ENCODE measurements at regions not wholly inside any gene's neighbourhood (a gene's known extent, or its start where the extent isn't known, plus 50 kb on each side); places are given as distances from the start of the nearest gene placed in this dataset.

DNA sequence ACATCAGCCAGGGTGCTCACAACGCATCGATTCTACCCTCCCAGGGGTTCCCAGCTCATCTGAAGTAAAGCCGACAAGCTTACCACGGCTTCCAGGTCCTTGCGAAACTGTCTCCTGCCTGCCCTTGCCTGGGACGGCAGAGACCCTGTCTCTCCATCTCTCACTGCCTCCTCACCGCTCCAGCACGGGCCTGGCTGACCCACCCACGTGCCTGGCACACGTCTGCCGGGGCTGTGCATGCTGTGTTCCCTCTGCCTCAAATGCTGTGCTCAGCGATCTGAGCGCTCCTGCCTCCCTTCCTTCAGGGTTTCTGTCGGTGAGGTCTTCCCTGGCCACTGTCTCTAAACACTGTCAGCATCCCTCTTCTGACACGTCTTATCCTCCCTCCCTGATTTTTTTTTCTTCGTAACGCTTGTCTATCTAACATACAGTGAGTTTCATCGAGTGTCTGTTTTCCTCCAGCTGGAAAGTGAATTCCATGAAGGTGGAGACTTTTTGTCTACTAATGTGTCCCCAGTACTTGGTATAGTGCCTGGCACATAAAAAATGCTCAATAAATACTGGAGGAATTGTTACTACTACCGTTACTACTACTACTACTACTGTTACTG, 208.4 kb downstream of the IRF8 start:
- Mint-ChIP-seq H3K9me3 (ENCODE audit: unreplicated experiment) (no peaks in the 10 kb centered on the region), H3K4me3 (ENCODE audit: unreplicated experiment) (no peak overlapping the region), H3K27me3 (ENCODE audit: unreplicated experiment) (peaks cover 3% of the 10 kb centered on the region), H3K36me3 (ENCODE audit: unreplicated experiment) (no peaks in the 10 kb centered on the region), H3K4me1 (ENCODE audit: unreplicated experiment) (no peaks in the 10 kb centered on the region), H3K27ac (ENCODE audit: unreplicated experiment) (no peak overlapping the region)
- DNase-seq (ENCODE audit: extremely low spot score, unreplicated experiment) = no peak
- TF ChIP-seq, protein P1, sequence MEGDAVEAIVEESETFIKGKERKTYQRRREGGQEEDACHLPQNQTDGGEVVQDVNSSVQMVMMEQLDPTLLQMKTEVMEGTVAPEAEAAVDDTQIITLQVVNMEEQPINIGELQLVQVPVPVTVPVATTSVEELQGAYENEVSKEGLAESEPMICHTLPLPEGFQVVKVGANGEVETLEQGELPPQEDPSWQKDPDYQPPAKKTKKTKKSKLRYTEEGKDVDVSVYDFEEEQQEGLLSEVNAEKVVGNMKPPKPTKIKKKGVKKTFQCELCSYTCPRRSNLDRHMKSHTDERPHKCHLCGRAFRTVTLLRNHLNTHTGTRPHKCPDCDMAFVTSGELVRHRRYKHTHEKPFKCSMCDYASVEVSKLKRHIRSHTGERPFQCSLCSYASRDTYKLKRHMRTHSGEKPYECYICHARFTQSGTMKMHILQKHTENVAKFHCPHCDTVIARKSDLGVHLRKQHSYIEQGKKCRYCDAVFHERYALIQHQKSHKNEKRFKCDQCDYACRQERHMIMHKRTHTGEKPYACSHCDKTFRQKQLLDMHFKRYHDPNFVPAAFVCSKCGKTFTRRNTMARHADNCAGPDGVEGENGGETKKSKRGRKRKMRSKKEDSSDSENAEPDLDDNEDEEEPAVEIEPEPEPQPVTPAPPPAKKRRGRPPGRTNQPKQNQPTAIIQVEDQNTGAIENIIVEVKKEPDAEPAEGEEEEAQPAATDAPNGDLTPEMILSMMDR (IDR thresholded peaks at IDR 0.05) = no peak

DNA sequence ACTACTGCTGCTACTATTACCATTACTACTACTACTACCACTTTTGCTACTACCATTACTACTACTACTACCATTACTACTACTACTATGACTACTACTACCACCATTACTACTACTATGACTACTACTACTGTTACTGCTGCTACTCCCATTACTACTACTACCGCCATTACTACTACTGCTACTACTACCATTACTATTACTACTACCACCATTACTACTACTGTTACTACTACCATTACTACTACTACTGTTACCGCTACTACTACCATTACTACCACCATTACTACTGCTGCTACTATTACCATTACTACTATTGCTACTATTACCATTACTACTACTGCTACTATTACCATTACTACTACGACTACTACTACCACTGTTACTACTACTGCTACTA, 209.1 kb downstream of the IRF8 start:
- Mint-ChIP-seq H3K9me3 (ENCODE audit: unreplicated experiment) (no peaks in the 10 kb centered on the region), H3K27ac (ENCODE audit: unreplicated experiment) (no peak overlapping the region), H3K36me3 (ENCODE audit: unreplicated experiment) (no peaks in the 10 kb centered on the region), H3K4me1 (ENCODE audit: unreplicated experiment) (no peaks in the 10 kb centered on the region), H3K4me3 (ENCODE audit: unreplicated experiment) (no peak overlapping the region), H3K27me3 (ENCODE audit: unreplicated experiment) (no peaks in the 10 kb centered on the region)
- TF ChIP-seq, protein P1 (IDR thresholded peaks at IDR 0.05) = no peak
- DNase-seq (ENCODE audit: extremely low spot score, unreplicated experiment) = no peak

DNA sequence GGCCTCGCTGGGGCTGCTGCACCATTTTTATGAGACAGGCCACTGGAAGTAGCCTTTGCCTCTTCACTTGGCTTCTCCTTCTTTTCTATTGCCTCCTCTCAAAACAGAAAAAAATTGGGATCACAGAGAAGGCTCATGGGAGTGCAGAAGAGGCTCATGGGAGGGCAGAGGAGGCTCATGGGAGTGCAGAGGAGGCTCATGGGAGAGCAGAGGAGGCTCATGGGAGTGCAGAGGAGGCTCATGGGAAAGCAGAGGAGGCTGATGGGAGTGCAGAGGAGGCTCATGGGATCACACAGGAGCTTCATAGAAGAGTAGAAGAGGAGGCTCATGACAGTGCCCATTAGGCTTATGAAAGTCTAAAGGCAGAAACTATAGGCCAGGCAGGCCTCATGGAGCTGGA, 211.2 kb downstream of the IRF8 start:
- no peak for DNase-seq (ENCODE audit: extremely low spot score, unreplicated experiment)
- H3K9me3 Mint-ChIP-seq (ENCODE audit: unreplicated experiment) = no peaks in the 10 kb centered on the region
- H3K36me3 Mint-ChIP-seq (ENCODE audit: unreplicated experiment) = no peaks in the 10 kb centered on the region
- H3K4me3 Mint-ChIP-seq (ENCODE audit: unreplicated experiment) = no peak overlapping the region
- peaks cover 4% of the 10 kb centered on the region for H3K27me3 Mint-ChIP-seq (ENCODE audit: unreplicated experiment)
- no peaks in the 10 kb centered on the region for H3K4me1 Mint-ChIP-seq (ENCODE audit: unreplicated experiment)
- no peak overlapping the region for H3K27ac Mint-ChIP-seq (ENCODE audit: unreplicated experiment)
- TF ChIP-seq, protein P1 (IDR thresholded peaks at IDR 0.05) = no peak

DNA sequence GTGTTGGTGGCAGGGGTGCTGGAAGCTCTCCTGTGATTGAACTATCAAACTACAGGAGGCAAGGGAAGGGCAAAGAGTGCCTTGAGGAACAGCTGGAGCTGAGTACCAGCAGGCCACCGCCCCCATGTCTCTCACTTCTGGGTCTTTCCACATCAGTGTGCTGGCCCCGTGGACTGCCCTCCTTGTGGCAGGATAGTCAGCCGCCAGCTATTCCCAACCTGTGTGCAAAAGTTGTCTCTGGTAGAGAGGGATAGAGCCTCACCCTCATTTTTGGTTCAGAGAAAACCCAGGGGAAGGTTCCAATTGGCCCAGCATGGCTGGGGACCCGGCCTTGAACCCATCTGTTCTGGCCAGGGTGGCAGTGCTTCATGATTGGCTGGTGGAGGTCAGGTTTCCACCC, 211.8 kb downstream of the IRF8 start:
- peaks cover 4% of the 10 kb centered on the region for H3K27me3 Mint-ChIP-seq (ENCODE audit: unreplicated experiment)
- DNase-seq (ENCODE audit: extremely low spot score, unreplicated experiment) = no peak
- no peaks in the 10 kb centered on the region for H3K9me3 Mint-ChIP-seq (ENCODE audit: unreplicated experiment)
- no peak overlapping the region for H3K4me3 Mint-ChIP-seq (ENCODE audit: unreplicated experiment)
- no peaks in the 10 kb centered on the region for H3K4me1 Mint-ChIP-seq (ENCODE audit: unreplicated experiment)
- H3K27ac Mint-ChIP-seq (ENCODE audit: unreplicated experiment) = no peak overlapping the region
- no peaks in the 10 kb centered on the region for H3K36me3 Mint-ChIP-seq (ENCODE audit: unreplicated experiment)
- TF ChIP-seq, protein P1 (IDR thresholded peaks at IDR 0.05) = no peak

DNA sequence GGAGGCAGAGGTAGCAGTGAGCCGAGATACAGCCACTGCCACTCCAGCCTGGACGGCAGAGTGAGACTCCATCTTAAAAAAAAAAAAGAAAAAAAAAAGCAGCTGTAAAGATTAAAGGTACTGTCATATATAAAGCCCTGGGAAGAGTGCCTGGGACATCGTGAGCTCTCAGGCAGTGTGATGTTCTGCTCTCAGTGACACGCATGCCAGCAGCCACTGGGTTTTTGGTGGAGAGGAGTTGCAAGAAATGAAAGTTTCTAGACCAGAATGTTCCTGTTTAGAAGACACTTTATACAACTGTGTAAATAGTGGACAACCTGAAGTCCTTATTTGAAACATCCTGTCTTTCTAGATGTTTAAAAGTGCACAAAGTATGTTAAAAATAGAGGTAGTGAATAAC, 213.2 kb downstream of the IRF8 start:
- DNase-seq (ENCODE audit: extremely low spot score, unreplicated experiment) = no peak
- H3K4me1 Mint-ChIP-seq (ENCODE audit: unreplicated experiment) = no peaks in the 10 kb centered on the region
- no peak overlapping the region for H3K4me3 Mint-ChIP-seq (ENCODE audit: unreplicated experiment)
- H3K27ac Mint-ChIP-seq (ENCODE audit: unreplicated experiment) = no peak overlapping the region
- H3K36me3 Mint-ChIP-seq (ENCODE audit: unreplicated experiment) = no peaks in the 10 kb centered on the region
- TF ChIP-seq, protein P1 (IDR thresholded peaks at IDR 0.05) = no peak
- no peaks in the 10 kb centered on the region for H3K9me3 Mint-ChIP-seq (ENCODE audit: unreplicated experiment)
- peaks cover 4% of the 10 kb centered on the region for H3K27me3 Mint-ChIP-seq (ENCODE audit: unreplicated experiment)
